ENCODE measurements at regions not wholly inside any gene's neighbourhood (a gene's known extent, or its start where the extent isn't known, plus 50 kb on each side); places are given as distances from the start of the nearest gene placed in this dataset.

DNA sequence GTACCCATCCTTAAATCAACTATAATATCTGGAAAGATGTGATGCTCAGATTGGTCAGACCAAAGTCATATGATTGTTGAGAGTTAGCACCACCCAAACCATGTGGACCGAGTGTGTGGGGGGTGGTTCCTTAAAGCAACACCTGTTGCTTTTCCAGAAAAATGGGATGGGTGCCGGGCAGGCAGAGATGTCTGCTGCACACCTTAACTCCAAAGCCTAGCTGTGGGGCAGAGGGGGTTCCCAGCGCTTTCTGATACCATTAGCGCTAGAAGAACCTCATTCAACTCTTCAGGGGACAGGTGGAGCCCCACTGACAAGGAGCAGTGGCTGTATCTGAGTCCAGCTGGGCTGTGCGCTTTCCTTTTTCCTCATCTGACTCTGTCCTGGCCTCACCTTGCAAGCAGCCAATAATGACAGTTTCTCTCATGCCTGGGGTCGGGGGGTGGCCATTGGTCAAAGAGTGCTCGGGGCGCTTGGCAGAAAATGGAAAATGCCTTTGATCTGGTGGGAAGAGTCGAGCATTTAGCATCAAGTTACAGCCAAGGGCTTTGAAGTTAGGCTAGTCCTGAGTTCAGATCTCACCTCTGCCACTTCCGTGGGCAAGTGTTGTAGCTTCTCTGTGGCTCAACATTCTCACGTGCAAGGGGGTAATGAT is 82.6 kb downstream of the IRX3 start:
- H3K27ac ChIP-seq, result no peak overlapping the region
- H3K4me1 ChIP-seq, result no peaks in the 10 kb centered on the region
- H3K9me3 ChIP-seq, result no peaks in the 10 kb centered on the region
- H3K27me3 ChIP-seq, result no peaks in the 10 kb centered on the region
- intact Hi-C loops (cut with DNase I), result no loop called here
- H3K36me3 ChIP-seq, result no peaks in the 10 kb centered on the region
- DNase-seq (ENCODE audit: extremely low spot score in 2 of 2), result no peak
- H3K4me3 ChIP-seq, result no peak overlapping the region
- TF ChIP-seq CTCF (IDR thresholded peaks at IDR 0.05), result no peak
- no peak for TF ChIP-seq POLR2AphosphoS5 (IDR thresholded peaks at IDR 0.05; ENCODE audit: insufficient read depth in 1 of 2, low read depth in 1 of 2)
- no peak for TF ChIP-seq POLR2A (IDR thresholded peaks at IDR 0.05)

- no peak for DNase-seq (ENCODE audit: extremely low spot score in 2 of 2)
Observed at GRCh38 chr16:54203384-54203783, 83.2 kb downstream of the IRX3 start.

More at GRCh38 chr16:54203384-54203783, 83.2 kb downstream of the IRX3 start:
- Histone ChIP-seq H3K36me3 (no peaks in the 10 kb centered on the region), H3K9me3 (no peaks in the 10 kb centered on the region), H3K27ac (no peak overlapping the region), H3K4me1 (no peaks in the 10 kb centered on the region), H3K4me3 (no peak overlapping the region), H3K27me3 (no peaks in the 10 kb centered on the region)
- intact Hi-C loops (cut with DNase I), result no loop called here
- TF ChIP-seq POLR2AphosphoS5 (IDR thresholded peaks at IDR 0.05; ENCODE audit: insufficient read depth in 1 of 2, low read depth in 1 of 2) (no peak), POLR2A (IDR thresholded peaks at IDR 0.05) (no peak), CTCF (IDR thresholded peaks at IDR 0.05) (no peak)
